HG03354 (cell line): ENCODE measurements at regions not wholly inside any gene's neighbourhood (a gene's known extent, or its start where the extent isn't known, plus 50 kb on each side); places are given as distances from the start of the nearest gene placed in this dataset.
"Not testable (repeated sequence)": the region's sequence is repeated elsewhere in the genome, so short reads cannot be mapped to it uniquely, and the experiment has no call there.

ENCODE experiments used
- ATAC-seq: cut with Tn5 transposase; IDR thresholded peaks from one replicate; pipeline ENCODE4 v1.9.1; 2021; ENCODE audit warnings: mild to moderate bottlenecking; ENCODE audit not compliant: unreplicated experiment, poor library complexity, severe bottlenecking

GRCh38 chr9:88886762-88887161 lies 104.5 kb upstream of the S1PR3 start:
- ATAC-seq: not testable (repeated sequence)

- no peak for ATAC-seq
These were observed 101.9 kb upstream of the S1PR3 start for GRCh38 chr9:88889386-88889785.

DNA sequence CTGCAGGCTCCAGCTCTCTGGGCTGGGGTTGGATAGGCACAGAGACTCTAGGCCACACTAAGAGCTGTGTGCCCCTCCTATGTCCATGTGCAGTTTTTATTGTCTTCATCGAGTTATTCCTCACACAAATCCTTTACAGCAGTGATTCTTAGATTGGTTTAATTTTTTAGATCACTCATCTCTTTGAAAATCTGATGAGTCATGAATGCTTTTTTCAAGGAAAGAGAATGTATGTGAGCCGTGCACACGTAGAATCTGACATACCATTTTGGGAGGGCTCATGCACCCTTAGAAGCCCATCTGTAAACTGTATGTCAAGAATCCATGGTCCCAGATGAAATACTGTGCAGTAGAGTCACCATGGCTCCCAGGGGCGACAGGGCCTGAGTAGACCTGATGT lies 100.7 kb upstream of the S1PR3 start:
- no peak for ATAC-seq

- no peak for ATAC-seq
These were observed 100.2 kb upstream of the S1PR3 start for GRCh38 chr9:88891040-88891439.

DNA sequence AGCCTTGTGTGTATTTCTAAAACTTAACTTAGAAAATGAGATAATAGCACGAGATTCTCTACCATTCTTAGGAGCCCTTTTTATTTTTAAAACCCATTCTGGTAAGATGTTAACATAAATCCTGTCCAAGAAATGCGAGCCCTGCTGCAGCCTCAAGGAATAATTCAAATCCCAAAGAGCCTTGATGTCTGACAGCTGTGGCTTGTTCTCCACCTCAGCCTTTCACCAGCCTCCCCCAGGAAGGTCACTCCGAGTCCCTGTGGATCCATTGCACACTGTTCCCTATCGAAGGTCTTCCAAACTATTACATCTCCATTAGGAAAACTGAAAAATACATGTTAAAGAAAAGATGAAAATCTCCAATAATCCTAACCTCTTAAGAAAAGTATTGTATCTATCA lies 98.5 kb upstream of the S1PR3 start:
- ATAC-seq: no peak

DNA sequence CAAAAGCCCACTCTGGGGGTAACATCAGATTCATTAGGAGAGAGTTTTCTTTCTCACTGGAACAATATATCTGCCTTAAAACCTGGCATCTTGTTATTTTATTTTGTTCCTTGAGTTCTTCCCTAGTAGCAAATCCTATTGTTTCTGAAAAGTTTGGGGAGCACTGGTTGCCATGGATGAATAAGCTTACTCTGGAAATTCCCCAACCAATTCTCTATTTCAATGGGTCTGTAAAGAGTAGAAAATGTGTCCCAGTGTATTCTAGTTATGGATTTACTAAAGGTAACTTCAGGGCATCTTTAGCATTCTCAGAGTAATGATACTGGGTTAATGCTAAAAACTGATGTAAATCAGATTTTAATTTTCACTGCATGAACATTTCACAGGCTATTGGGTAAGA lies 94.2 kb upstream of the S1PR3 start:
- ATAC-seq: no peak

GRCh38 chr9:88898039-88898720 lies 93.1 kb upstream of the S1PR3 start:
- no peak for ATAC-seq

- ATAC-seq: no peak
These were observed 85.8 kb upstream of the S1PR3 start for GRCh38 chr9:88905506-88905905.

DNA sequence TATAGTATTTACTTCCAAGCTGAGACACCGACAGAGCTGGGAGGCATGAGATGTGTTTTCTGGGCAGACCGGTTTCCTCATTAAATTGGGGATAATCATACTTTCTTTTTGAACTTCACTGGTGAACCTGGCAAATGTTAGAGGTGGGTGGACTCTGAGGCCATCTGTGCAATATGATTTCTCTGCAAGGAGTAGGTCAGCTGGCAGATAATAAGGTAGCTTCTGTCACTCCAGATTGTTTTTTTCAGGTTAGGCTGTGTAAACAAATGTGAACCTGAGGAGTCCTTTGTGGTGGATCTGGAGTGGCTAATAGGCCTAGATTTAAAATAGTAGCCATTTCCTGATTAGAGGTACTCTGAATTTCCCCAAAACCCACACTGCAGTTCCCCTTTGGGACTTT lies 75.4 kb upstream of the S1PR3 start:
- ATAC-seq: no peak

DNA sequence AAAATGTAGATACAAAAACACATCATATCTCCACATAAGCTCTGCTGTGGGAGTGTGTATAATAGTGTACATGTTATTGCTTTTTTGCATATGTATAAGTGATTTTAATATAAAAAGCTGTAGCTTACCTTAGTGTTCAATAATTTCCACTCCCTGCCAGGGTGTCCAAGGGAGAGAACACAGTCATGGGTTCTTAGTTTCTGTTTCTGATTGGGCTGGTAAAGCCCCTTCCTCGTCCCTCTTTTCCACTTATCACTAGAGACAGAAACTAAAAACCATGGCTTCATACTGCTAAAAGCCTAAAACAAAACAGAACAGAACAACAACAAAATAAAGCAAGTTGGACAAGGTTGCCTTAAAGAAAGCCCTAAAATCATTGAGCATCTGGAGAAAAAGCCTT lies 74.4 kb upstream of the S1PR3 start:
- no peak for ATAC-seq

DNA sequence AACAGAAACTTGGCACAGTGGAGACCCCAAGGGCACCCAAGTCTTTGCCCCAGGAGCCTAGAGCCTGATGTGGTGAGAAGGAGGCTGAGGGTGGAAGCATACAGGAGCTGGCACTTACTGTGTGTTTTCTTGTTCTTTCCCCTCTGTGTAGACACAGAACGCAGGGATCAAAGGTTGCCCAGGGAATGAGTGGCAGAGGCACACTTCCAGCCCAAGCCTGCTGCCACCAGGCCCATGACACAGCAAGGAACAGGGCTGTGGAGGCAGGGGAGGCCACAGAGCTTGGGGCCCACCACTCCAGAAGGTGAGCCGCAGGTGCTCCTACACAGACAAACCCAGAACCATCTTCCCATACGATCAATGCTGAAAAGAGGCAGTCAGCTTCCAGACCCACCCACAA lies 73.9 kb upstream of the S1PR3 start:
- no peak for ATAC-seq

- not testable (repeated sequence) for ATAC-seq
These were observed 72.7 kb upstream of the S1PR3 start for GRCh38 chr9:88918537-88918936.

GRCh38 chr9:88920645-88921044 lies 70.6 kb upstream of the S1PR3 start:
- no peak for ATAC-seq

GRCh38 chr9:88922091-88922490 lies 69.2 kb upstream of the S1PR3 start:
- ATAC-seq: peak; percentile 71

DNA sequence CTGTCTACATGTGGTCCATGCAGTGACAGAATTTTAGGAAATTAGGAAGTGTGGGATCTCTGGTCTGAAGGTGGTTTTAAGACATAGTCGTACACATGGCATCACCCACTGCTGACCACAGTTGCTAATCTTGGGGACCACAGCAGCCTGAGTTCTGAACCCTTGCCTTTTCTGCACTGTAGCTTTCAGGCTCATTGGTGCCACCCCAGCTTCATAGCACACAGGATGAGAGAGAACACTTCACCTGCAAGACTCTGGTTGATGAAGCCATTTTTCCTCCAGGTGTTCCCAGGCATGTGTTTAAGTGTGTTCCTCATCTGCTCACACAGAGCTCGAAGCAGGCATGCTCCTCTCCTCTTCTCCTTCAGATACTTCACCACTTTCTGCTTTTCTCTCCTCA lies 68.2 kb upstream of the S1PR3 start:
- no peak for ATAC-seq

GRCh38 chr9:88923653-88924288 lies 67.5 kb upstream of the S1PR3 start:
- ATAC-seq: no peak

DNA sequence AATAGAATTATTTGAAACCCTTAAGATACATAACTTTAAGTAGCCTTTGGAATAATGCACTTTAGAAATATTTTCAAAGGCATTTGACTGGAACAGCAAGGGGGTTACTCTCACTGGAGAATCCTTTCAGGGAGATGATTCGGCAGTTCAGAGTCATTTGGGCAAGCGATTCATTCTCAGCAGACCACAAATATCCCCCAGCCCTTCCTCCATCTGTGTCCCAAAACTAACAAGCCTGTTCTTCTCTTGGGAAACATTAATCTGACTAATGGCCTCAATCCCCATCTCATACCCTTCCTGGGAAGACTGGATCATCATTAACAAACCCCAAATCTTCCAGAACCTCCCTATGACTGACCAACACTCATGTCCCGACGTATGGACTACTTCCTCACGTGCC lies 65.8 kb upstream of the S1PR3 start:
- no peak for ATAC-seq

GRCh38 chr9:88926781-88927505 lies 64.3 kb upstream of the S1PR3 start:
- ATAC-seq: no peak

DNA sequence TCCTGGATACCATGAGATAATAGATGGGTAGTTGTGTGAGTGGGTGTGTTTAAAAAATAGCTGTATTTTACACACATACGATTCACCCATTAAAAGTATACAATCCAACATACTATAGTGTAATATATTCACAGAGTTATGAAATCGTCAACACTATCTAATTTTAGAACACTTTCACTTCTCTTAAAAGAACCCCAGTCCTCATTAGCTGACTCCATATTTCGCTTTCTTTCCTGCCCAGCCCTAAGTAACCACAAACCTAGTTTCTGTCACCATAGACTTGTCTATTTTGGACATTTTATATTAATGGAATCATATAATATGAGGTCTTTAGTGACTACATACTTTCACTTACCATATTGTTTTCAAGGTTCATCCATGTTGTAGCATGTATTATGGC lies 63.8 kb upstream of the S1PR3 start:
- ATAC-seq: peak; percentile 63

DNA sequence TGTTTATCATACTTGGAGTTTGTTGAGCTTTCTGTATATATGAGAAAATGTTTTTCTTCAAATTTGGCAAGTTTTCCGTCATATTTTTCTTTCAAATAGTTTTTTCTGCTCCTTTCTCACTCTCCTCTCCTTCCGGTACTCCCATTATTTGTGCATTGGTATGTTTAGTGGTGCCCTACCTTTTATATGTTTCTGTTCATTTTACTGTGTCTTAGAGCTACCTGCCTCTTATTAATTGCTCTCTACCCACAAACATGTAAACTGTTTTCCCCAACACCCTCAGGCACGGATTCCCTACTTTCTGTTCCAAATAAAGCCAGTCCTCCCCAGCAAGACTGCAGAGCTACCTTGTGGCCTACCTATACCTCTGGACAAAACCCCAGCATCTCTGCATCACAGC lies 60.6 kb upstream of the S1PR3 start:
- no peak for ATAC-seq

GRCh38 chr9:88932766-88933165 lies 58.5 kb upstream of the S1PR3 start:
- ATAC-seq: no peak
